Muscle of back (tissue), 3 donors: ENCODE measurements at regions not wholly inside any gene's neighbourhood (a gene's known extent, or its start where the extent isn't known, plus 50 kb on each side); places are given as distances from the start of the nearest gene placed in this dataset.

ENCODE experiments used
- DNase-seq, 3 donors: peaks; one replicate each; pipeline versions ENCODE4 v3.0.0 to v3.0.0-alpha.2; 2013

DNA sequence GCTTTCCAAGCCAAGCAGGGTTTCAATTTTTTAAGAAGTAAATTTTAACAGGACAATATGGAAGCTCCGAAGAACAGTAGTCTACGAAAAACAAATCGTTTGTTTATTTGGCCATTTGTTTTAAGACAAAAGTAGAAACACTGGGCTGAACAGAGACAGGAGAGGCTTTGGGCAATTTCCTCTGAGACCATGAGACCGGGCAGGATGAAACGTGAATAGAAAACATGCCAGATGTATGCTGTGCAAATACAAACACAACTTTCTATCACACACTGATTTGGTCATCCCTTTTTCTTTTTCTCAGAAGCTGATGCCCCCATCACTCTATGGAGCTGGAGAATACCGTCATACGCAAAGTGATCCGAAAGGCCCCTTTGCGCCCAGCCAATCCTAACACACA, 1111.1 kb downstream of the BCL11B start:
- DNase-seq = no peak

DNA sequence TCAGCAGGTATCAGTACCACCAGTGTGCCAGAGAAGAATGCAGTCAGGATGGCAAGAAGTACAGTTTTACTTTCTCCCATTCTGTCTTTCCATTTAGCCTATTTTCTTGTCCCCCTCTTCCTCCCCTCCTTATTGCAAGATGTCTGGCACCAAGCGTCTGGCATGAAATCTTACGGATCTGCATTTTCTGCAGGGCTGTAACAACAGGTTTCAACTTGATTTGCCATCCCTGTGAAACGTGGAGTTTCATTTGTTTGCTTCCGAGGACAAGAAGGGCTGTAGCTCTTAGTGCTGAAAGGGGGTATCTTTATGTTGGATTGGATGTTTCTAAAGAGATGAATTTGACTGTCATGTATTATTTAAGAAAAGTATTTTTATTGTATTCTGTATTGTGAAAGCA, 1110.6 kb downstream of the BCL11B start:
- DNase-seq = no peak

DNA sequence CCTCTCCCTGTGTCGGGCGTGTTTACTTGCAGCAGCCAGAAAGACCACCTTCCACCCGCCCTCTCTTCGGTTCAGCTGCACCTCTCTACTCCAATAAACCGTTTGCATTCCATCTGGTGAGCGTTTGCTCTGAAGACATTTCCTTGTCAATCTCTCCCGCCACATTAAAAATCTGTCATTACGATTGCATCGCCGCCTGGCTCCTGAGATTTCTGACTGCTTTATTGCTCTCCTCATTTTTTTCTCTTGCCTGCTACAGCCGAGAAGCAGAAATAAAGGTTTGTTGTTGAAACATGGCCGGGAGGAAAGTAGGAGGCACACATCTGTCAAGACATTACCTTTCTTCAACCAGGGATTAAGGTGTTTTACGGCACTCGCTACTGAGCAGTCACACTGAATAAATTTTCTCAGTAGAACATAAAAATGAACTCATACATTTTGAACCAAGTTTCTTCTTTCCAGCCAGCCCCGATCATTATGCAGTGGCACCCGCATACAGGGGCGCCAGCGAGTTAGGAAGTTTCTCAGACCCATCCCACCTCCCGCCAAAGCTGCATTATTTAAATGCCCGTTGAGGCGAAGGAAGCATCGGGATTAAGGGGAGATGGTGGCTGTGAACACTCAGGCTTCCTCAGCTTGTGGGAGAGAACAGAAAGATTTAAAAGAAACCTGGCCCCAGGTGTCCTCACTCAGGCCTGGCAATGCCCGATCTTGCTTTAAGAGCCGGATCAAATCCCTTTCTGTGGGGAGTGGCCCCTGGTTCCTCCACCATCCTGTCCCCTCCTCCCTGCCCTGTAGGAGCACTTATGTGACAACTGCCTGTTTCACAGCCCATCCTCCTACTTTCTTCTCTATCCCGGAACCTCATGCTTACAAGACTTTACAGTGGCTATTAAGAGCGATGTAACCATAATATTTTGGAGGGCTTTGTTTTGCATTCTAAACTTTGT, 1108.9 kb downstream of the BCL11B start:
- DNase-seq = peak in 1 of 3 donors; percentile 9

DNA sequence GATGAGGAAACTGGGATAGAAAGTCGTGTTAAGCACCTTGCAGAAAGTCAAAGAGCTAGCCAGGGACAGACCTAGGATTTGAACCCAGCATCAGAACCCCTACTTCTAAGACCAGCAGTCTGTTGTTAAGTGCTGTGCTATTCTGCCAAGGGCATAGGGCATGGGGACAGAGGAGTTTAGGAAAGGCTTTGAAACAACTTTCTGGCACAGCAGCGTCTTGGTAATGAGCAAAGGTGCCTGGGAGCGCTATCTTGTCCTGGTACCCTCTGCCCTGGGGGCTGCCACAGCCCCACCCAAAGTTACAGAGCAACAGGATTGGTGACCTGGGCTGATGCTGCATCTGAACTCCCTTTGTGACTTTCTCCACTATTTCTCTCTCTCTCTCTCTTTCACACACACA, 1108.1 kb downstream of the BCL11B start:
- no peak for DNase-seq

DNA sequence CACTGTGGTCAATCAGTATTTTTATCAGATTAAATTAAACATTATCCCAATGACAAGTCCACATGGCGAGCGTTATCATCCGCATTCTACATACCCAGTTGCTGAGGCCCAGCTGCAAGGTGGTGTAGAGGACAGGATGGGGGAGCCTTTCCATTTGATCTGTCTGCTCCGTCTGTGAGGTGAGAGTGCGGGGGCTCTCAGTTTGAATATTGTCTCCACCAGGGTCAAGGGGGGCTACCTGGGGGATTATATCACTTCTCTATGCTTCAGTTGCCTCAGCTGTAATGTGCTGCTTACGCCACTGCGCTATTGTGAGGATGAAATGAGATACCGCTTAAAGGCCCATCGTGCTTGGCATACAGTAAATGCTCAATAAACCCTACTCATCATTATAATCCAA, 1106.0 kb downstream of the BCL11B start:
- DNase-seq = no peak

DNA sequence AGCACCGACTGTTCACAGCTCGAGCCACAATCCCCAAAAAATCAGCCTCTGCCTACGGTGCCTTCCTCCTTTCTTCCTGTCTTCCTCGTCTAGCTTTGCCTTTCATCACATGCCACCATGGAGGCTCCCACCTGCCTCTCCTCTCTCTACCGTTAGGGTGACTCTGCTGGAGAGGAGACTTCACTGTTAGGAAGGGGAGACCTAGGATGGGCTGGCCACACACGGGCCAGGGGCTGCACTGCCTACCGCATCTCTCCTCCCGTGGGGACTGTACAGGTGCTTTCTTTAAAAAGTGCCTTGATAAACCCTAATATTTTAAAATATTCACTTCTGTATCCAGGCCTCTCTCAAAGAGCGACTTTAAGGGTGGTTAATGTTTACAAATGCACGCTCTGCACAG, 1104.7 kb downstream of the BCL11B start:
- no peak for DNase-seq

DNA sequence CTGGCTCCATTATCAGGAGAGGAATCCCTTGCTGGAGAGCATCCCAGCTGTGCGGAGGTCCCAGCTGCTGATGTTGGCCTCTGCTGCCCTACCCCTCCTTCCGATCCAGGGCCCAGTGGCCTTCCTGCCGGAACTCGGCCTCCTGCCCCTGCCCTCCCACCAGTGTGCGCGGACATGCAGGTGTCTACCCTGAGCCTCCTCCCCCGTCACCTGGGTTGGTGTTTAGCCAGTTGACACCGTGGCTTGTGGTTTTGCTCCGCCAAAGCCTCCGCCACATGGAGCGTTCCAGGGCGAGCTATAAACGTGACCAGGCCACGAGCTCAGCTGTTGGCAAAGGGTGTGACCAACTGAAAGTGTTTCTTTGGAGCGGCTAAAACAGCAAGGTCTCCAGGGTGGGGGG, 1104.3 kb downstream of the BCL11B start:
- DNase-seq = peak in 2 of 3 donors; percentile 24 to 35

DNA sequence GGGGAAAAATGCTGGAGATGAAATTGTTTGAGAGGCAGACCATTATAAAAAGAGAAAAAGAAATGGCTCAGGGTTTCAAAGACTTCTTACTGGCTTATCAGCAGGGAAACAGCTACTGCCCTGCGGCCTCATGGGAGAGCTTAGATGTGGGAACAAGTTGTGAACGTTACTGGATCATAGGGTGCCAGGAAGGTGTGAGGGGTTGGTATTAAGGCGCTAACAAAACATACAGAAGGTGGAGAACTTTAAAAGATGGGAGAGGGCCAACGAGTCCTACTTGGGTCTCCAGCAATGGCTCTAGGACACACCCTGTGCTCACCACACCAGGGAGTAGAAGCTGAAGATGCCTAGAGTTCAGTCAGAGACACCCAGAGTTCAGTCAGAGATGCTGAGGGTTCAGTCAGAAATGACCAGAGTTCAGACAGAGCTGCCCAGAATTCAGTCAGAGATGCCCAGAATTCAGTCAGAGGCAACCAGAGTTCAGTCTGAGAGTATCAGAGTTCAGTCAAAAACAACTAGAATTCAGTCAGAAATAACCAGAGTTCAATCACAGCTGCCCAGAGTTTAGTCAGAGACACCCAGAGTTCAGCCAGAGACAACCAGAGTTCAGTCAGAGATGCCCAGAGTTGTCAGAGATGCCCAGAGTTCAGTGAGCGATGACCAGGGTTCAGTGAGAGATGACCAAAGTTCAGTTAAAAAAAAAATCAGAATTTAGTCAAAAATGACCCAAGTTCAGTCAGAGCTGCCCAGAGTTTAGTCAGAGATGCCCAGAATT, 1103.6 kb downstream of the BCL11B start:
- DNase-seq = no peak

DNA sequence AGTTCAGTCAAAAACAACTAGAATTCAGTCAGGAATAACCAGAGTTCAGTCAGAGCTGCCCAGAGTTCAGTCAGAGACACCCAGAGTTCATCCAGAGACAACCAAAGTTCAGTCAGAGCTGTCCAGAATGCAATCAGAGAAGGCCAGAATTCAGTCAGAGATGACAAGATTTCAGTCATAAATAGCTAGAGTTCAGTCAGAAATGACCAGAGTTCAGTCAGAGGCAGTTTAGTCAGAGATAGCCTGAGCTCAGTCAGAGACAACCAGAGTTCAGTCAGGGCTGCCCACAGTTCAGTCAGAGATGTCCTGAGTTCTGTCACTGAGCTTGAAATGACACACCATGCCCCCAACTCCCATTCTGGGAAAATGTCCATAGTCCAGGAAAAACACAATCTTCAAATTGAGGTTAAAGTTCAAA, 1102.8 kb downstream of the BCL11B start:
- no peak for DNase-seq

DNA sequence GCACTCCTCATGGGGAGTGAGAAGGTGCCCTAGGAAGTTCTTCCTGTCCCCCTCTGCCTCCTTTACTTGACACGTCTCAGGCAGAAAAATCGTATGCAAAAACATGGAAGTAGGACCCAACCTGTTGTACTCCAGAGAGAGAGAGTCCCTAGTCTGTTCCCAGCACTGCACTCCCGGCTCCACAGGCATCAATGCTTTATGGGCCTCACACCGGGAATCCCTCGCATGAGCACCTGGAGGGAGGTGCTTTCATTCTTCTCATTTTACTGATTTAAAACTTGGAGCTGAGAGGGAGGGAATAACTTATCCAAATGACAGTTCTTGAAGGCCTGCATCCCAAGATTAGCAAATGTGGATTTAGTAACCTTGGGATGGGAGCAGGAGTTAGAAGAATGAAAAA, 1101.4 kb downstream of the BCL11B start:
- DNase-seq = no peak

DNA sequence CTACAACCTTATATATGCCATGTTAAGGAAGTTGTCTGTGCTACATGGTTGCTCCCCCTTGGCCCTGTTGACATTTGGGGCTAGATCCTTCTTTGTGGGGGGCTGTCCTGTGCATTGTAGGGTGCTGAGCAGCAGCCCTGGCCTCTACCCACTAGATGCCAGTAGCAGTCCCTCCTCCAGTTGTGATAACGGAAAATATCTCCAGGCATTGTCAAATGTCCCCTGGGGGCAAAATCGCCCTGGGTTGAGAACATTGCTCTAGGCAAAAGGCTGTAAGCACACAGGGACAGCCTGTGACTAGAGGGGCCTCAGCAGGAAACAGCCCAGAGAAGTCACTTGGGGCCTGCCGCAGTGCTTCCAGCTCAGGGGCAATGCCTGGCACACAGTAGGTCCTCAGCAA, 1100.3 kb downstream of the BCL11B start:
- no peak for DNase-seq

DNA sequence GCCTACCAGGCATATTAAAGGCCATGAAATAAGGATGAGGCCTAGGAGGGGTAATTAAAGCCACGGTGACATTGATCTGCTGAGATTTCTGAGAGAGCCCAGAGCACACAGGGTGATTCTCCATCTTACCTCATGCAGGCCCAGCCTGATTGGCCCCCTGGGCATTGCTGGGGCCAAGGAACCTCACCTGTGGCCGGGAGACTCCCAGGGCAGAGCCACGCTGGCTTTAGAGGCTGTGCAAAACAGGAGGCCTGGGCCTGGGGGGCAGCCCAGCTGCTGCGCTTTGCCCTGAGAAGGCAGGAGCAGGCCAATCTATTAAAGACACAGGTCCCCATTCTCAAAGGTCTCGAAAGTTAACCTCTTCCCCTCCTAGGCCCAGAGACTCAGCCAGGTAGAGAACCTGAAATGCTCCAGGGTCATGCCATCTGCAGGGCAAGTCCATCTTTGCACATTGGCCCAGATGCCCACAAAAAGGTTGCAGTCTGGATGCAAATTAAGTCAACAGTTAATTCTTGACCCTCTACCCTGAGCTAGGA, 1099.7 kb downstream of the BCL11B start:
- no peak for DNase-seq

DNA sequence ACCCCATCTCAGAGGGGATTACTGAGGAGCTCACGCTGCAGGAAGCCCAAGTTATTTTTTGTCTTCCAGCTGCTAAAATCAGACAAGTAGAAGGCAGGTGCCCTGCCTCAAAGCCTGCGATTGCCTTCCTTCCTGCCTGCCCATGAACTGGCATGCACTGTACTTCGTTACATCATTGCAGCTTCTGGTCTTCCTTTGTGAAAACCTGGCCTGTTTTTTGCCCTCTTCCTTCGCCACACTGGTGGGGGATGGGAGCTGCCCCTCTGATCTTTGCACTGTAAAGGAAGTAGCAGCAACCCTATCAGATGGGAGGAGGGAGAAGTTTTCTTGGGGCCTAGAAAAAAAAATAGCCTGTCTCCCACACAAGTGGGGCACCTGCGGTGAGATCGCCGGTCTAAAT, 1098.7 kb downstream of the BCL11B start:
- no peak for DNase-seq

DNA sequence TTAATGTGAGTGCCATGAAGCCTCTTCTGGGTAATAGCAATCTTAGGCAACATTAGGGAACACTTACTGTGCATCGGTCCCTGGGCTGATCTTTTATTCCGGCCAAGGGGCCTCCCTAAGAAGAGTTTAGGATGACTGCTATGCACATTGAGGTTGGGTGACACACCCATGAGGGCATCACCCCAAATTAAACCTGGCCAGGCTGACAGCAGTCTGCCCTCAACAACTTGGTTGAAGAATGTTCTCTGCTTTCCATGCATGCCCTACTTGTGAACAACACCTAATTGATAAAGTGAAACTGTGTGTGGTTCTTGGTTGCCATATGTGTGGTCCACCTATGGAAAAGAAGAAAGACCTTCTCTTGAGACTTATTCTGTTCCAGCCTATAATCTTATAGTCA, 1098.0 kb downstream of the BCL11B start:
- DNase-seq = no peak

DNA sequence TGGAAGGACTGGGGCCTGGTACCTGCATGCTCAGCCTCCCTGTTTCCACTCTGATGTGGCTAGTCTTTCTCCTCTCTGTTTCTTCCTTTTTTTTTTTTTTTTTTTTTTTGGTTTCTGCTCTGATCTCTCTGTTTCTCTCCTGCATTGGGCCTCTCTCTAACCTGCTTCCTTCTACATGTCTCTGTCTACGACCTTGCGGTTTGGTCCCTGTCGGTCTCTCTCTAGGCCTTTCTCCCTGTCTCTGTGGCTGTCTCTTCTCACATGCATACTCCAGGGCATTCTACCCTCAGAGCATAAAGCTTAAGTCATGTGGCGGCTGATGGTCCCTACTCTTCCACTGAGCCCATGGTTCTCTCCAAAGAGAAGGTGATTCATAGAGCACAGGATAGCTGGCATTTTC, 1096.6 kb downstream of the BCL11B start:
- no peak for DNase-seq

DNA sequence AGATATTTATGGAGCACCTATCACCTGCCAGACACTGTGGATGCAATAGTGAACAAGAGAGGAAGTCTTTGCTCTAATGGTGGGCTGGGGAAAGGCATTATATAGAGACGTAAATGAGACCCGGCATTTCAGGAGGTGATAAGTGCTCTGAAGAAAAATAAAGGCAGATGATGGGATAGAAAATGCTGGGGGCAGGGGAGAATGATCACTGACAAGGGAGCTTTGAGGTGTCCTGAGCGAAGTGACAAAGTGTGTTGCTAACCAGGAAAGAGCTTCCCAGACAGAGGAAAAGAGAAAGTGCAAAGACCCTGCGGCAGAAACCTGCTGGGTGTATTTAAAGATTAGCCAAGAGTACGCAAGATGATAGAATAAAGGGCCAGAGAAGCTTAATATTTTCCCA, 1096.1 kb downstream of the BCL11B start:
- no peak for DNase-seq

DNA sequence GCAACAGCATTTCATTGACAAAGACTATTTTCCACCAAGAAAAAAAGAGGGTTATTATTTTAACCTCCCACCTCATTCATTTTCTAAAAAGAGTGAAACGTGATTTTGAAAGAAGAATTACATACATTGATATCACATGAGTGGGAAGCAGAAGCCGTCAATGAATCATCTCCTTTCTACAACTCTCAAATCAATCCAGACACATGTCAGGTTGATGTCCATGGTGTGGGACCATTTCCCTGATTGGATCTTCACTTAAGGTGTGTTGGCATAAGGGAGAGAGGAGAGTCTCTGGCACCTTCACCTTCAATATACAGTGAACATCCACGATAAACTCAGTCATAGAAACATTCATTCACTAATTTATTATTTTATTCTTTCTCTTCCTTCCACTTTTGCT, 1095.1 kb downstream of the BCL11B start:
- DNase-seq = no peak

DNA sequence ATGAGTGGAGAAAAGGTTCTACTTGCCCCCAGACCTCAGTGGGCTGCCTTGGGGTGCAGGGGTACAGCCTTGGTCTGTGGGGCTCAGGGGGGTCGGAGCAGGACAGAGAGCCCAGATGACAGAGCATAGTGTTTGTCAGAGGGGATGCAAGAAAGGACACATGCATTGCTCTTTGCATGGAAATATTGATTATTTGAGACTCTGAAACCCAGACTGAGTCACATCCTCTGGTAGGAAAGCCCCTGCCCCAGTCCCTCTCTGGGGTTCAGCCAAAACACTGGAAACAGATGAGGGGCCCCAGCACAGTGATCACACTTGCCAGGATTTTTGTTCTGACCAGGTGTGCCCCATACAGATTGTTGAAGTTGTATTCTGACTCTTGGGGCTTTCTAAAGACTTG, 1094.4 kb downstream of the BCL11B start:
- no peak for DNase-seq

DNA sequence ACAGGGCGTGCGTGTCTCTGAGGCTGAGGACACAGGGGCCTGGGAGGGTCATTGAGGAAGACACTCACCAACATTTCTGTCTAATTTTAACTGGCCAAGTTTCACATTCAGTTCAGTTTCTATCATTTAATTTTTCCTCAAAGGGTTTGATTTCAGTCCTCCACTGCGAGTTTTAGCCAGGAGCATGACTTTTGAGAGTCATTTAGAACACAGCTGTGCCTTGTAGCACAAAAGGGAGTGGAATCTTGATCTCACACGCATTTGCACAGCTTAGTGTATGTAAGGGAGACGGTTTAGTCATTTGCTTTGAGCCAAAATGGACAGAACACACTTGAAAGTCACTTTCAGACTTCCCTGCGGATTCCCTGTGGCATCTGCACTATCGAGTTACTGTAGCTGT, 1090.8 kb downstream of the BCL11B start:
- no peak for DNase-seq

DNA sequence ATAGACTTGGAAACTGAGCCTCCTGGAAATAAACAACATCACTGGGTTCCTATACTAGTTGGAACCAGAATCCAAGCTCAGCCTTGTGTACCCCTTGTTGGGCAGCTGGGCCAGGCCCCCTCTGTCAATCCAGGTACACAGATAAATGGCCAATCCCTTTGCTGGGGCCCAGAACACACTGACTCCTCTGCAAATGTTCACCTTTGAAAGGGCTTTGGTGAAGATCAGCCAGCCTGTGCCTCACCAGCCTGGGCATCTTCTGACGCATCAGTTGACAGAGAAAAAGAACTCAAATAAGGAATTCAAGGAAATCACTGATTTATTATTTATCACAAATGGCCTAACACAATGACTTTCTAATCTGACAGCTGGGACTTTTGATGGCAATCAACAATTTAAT, 1090.2 kb downstream of the BCL11B start:
- no peak for DNase-seq

DNA sequence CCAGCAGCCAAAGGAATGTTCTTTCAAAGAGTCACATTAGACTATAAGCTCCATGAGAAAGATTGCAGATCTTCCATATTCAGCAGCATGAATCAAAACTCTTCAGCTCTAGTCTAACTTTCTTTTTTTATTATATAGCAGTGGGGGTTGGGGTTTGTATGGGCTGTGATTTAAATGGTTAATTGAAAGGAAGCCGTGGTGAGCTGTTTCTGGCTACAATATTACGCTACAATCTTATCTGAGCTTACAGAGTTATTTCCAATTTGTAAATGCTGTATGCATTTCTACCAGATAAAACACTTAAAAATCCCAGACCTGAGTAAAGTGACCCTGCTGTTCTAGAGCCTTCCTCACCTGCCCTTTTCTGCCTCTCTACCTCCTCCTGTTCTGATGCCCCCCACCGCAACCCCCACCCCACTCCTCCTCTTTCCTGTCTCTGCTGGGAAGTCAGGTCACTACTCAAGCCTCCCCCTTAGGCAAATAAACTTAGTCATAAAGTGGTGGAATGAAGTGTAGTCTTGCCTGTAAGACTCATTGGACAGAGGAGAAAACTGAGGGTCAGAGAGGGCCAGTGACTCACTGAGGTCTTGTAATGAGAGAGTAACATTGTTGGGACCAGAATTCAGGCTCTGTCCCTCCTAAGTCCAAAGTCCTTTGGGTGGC, 1089.5 kb downstream of the BCL11B start:
- no peak for DNase-seq

DNA sequence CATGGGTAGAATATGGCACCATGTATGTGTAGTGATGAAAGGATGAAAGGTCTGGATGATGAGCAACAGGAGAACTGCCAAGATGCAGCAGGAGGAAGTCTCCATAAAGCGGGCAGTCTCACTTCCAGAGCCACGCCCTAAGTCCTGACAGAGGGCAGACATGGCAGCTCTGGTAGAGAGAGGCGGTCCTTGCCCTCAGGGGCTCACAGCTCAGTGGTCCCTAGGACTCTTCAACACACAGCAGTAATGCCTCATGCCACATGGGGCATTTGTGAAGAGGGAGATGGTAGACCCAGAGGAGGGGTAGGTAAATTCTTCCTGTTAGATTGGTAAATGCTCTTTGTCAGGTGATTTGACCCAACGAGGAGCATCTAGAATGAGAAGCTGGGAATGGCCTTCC, 1088.4 kb downstream of the BCL11B start:
- no peak for DNase-seq
